ENCODE measurements at regions not wholly inside any gene's neighbourhood (a gene's known extent, or its start where the extent isn't known, plus 50 kb on each side); places are given as distances from the start of the nearest gene placed in this dataset.
"Not testable (repeated sequence)": the region's sequence is repeated elsewhere in the genome, so short reads cannot be mapped to it uniquely, and the experiment has no call there.

- intact Hi-C loops (cut with micrococcal nuclease; ENCODE audit: unreplicated experiment); BruUV-seq (replicated peaks); H3K4me1 ChIP-seq (replicated peaks; ENCODE audit: insufficient read depth); H3K9me3 ChIP-seq (ENCODE audit: insufficient read depth, low read depth); H2AFZ ChIP-seq; H3K4me3 ChIP-seq; H3K27ac ChIP-seq; H4K20me1 ChIP-seq (ENCODE audit: insufficient read depth); H3K4me2 ChIP-seq; H3F3A ChIP-seq (ENCODE audit: insufficient read depth, low read depth); CTCF ChIA-PET; H3K27me3 ChIP-seq (ENCODE audit: insufficient read depth, low read depth); H3K79me2 ChIP-seq (ENCODE audit: low read depth); H3K9me2 ChIP-seq (ENCODE audit: insufficient read depth); H3K36me3 ChIP-seq (ENCODE audit: low read depth); DNase-seq: not testable (repeated sequence)
- POLR2A ChIA-PET (ENCODE audit: unreplicated experiment) = interaction anchor here (0.6 kb wide), 1 partner anchor 74 kb away, joined by 4 read pairs; no protein-coding TSS in a partner anchor
Measured at GRCh38 chr10:46095943-46096342, 49.9 kb upstream of the MSMB start.

GRCh38 chr10:46096446-46096845 lies 50.4 kb upstream of the MSMB start:
- Histone ChIP-seq H3K9me2 (ENCODE audit: insufficient read depth) (no peaks in the 10 kb centered on the region), H3F3A (ENCODE audit: insufficient read depth, low read depth) (no peaks in the 10 kb centered on the region), H3K27ac (no peak overlapping the region), H3K9me3 (ENCODE audit: insufficient read depth, low read depth) (no peaks in the 10 kb centered on the region), H3K79me2 (ENCODE audit: low read depth) (no peaks in the 10 kb centered on the region), H4K20me1 (ENCODE audit: insufficient read depth) (no peaks in the 10 kb centered on the region), H3K27me3 (ENCODE audit: insufficient read depth, low read depth) (no peaks in the 10 kb centered on the region), H3K36me3 (ENCODE audit: low read depth) (no peaks in the 10 kb centered on the region), H3K4me3 (no peak overlapping the region), H3K4me2 (no peak overlapping the region), H3K4me1 (replicated peaks; ENCODE audit: insufficient read depth) (no peaks in the 10 kb centered on the region), H2AFZ (no peak overlapping the region)
- ChIA-PET CTCF (no interaction called here), POLR2A (ENCODE audit: unreplicated experiment) (interaction anchor here (0.6 kb wide), 1 partner anchor 74 kb away, joined by 4 read pairs; no protein-coding TSS in a partner anchor)
- no TSS peak for BruUV-seq (replicated peaks)
- intact Hi-C loops (cut with micrococcal nuclease; ENCODE audit: unreplicated experiment) = no loop called here
- DNase-seq = no peak
- no peak for TF ChIP-seq CTCF (conservative IDR thresholded peaks at IDR 0.05)
- no peak for TF ChIP-seq EZH2 (IDR thresholded peaks at IDR 0.05; ENCODE audit: low read depth)

GRCh38 chr10:46096909-46097575 lies 51.0 kb upstream of the MSMB start:
- H4K20me1 ChIP-seq (ENCODE audit: insufficient read depth) = no peaks in the 10 kb centered on the region
- no peak overlapping the region for H3K4me2 ChIP-seq
- no peaks in the 10 kb centered on the region for H3K36me3 ChIP-seq (ENCODE audit: low read depth)
- TF ChIP-seq EZH2 (IDR thresholded peaks at IDR 0.05; ENCODE audit: low read depth) (no peak), CTCF (conservative IDR thresholded peaks at IDR 0.05) (no peak)
- intact Hi-C loops (cut with micrococcal nuclease; ENCODE audit: unreplicated experiment) = no loop called here
- no peak for DNase-seq
- no TSS peak for BruUV-seq (replicated peaks)
- H2AFZ ChIP-seq = no peak overlapping the region
- no peaks in the 10 kb centered on the region for H3K9me3 ChIP-seq (ENCODE audit: insufficient read depth, low read depth)
- POLR2A ChIA-PET (ENCODE audit: unreplicated experiment) = no interaction called here
- no peak overlapping the region for H3K4me3 ChIP-seq
- no peak overlapping the region for H3K27ac ChIP-seq
- H3F3A ChIP-seq (ENCODE audit: insufficient read depth, low read depth) = no peaks in the 10 kb centered on the region
- no peaks in the 10 kb centered on the region for H3K27me3 ChIP-seq (ENCODE audit: insufficient read depth, low read depth)
- no peaks in the 10 kb centered on the region for H3K9me2 ChIP-seq (ENCODE audit: insufficient read depth)
- CTCF ChIA-PET = no interaction called here
- H3K4me1 ChIP-seq (replicated peaks; ENCODE audit: insufficient read depth) = no peaks in the 10 kb centered on the region
- H3K79me2 ChIP-seq (ENCODE audit: low read depth) = no peaks in the 10 kb centered on the region

Data from PC-9 (cell line).